ENCODE measurements at regions not wholly inside any gene's neighbourhood (a gene's known extent, or its start where the extent isn't known, plus 50 kb on each side); places are given as distances from the start of the nearest gene placed in this dataset.
"Not testable (repeated sequence)": the region's sequence is repeated elsewhere in the genome, so short reads cannot be mapped to it uniquely, and the experiment has no call there.

- Histone ChIP-seq H3K36me3 (ENCODE audit: insufficient read depth, low read length) (no peaks in the 10 kb centered on the region), H3K27me3 (ENCODE audit: insufficient read depth, low read length) (no peaks in the 10 kb centered on the region), H2AFZ (ENCODE audit: low read depth, low read length) (no peak overlapping the region), H3K4me3 (ENCODE audit: low read length) (no peak overlapping the region), H3K9me3 (ENCODE audit: low read length) (no peaks in the 10 kb centered on the region), H3K4me1 (ENCODE audit: insufficient read depth, low read length) (no peaks in the 10 kb centered on the region)
Measured at GRCh38 chrX:113545040-113545439, 704.4 kb upstream of the AMOT start.

- H2AFZ ChIP-seq (ENCODE audit: low read depth, low read length) = no peak overlapping the region
Measured at GRCh38 chrX:113539599-113540356, 699.1 kb upstream of the AMOT start.

GRCh38 chrX:113529426-113530013 is 688.9 kb upstream of the AMOT start:
- no peaks in the 10 kb centered on the region for H3K4me1 ChIP-seq (ENCODE audit: insufficient read depth, low read length)
- H3K4me3 ChIP-seq (ENCODE audit: low read length) = no peak overlapping the region
- H2AFZ ChIP-seq (ENCODE audit: low read depth, low read length) = no peak overlapping the region
- no peaks in the 10 kb centered on the region for H3K27me3 ChIP-seq (ENCODE audit: insufficient read depth, low read length)
- H3K9me3 ChIP-seq (ENCODE audit: low read length) = no peaks in the 10 kb centered on the region
- no peaks in the 10 kb centered on the region for H3K36me3 ChIP-seq (ENCODE audit: insufficient read depth, low read length)

More at GRCh38 chrX:113539599-113540356, 699.1 kb upstream of the AMOT start:
- H3K9me3 ChIP-seq (ENCODE audit: low read length) = no peaks in the 10 kb centered on the region
- no peaks in the 10 kb centered on the region for H3K4me1 ChIP-seq (ENCODE audit: insufficient read depth, low read length)
- H3K4me3 ChIP-seq (ENCODE audit: low read length) = no peak overlapping the region
- no peaks in the 10 kb centered on the region for H3K27me3 ChIP-seq (ENCODE audit: insufficient read depth, low read length)
- no peaks in the 10 kb centered on the region for H3K36me3 ChIP-seq (ENCODE audit: insufficient read depth, low read length)

GRCh38 chrX:113522814-113523213 is 682.2 kb upstream of the AMOT start:
- Histone ChIP-seq H2AFZ (ENCODE audit: low read depth, low read length) (no peak overlapping the region), H3K27me3 (ENCODE audit: insufficient read depth, low read length) (no peaks in the 10 kb centered on the region), H3K4me3 (ENCODE audit: low read length) (no peak overlapping the region), H3K4me1 (ENCODE audit: insufficient read depth, low read length) (no peaks in the 10 kb centered on the region), H3K9me3 (ENCODE audit: low read length) (no peaks in the 10 kb centered on the region), H3K36me3 (ENCODE audit: insufficient read depth, low read length) (no peaks in the 10 kb centered on the region)

- no peaks in the 10 kb centered on the region for H3K36me3 ChIP-seq (ENCODE audit: insufficient read depth, low read length)
- no peak overlapping the region for H2AFZ ChIP-seq (ENCODE audit: low read depth, low read length)
- no peaks in the 10 kb centered on the region for H3K4me1 ChIP-seq (ENCODE audit: insufficient read depth, low read length)
- no peaks in the 10 kb centered on the region for H3K27me3 ChIP-seq (ENCODE audit: insufficient read depth, low read length)
- H3K9me3 ChIP-seq (ENCODE audit: low read length) = no peaks in the 10 kb centered on the region
- no peak overlapping the region for H3K4me3 ChIP-seq (ENCODE audit: low read length)
Measured at GRCh38 chrX:113514906-113515305, 674.3 kb upstream of the AMOT start.

- H3K9me3 ChIP-seq (ENCODE audit: low read length) = no peaks in the 10 kb centered on the region
- H2AFZ ChIP-seq (ENCODE audit: low read depth, low read length) = no peak overlapping the region
- H3K4me1 ChIP-seq (ENCODE audit: insufficient read depth, low read length) = no peaks in the 10 kb centered on the region
- no peaks in the 10 kb centered on the region for H3K27me3 ChIP-seq (ENCODE audit: insufficient read depth, low read length)
- no peaks in the 10 kb centered on the region for H3K36me3 ChIP-seq (ENCODE audit: insufficient read depth, low read length)
- H3K4me3 ChIP-seq (ENCODE audit: low read length) = no peak overlapping the region
Measured at GRCh38 chrX:113512700-113513395, 672.2 kb upstream of the AMOT start.

- Histone ChIP-seq H3K9me3 (ENCODE audit: low read length) (no peaks in the 10 kb centered on the region), H3K27me3 (ENCODE audit: insufficient read depth, low read length) (no peaks in the 10 kb centered on the region), H3K4me3 (ENCODE audit: low read length) (no peak overlapping the region), H3K4me1 (ENCODE audit: insufficient read depth, low read length) (no peaks in the 10 kb centered on the region), H3K36me3 (ENCODE audit: insufficient read depth, low read length) (no peaks in the 10 kb centered on the region), H2AFZ (ENCODE audit: low read depth, low read length) (no peak overlapping the region)
Measured at GRCh38 chrX:113510586-113510985, 670.0 kb upstream of the AMOT start.

GRCh38 chrX:113492895-113493294 is 652.3 kb upstream of the AMOT start:
- Histone ChIP-seq H2AFZ (ENCODE audit: low read depth, low read length) (no peak overlapping the region), H3K4me3 (ENCODE audit: low read length) (no peak overlapping the region), H3K27me3 (ENCODE audit: insufficient read depth, low read length) (no peaks in the 10 kb centered on the region), H3K4me1 (ENCODE audit: insufficient read depth, low read length) (no peaks in the 10 kb centered on the region), H3K36me3 (ENCODE audit: insufficient read depth, low read length) (no peaks in the 10 kb centered on the region), H3K9me3 (ENCODE audit: low read length) (no peaks in the 10 kb centered on the region)

GRCh38 chrX:113473418-113473817 is 632.8 kb upstream of the AMOT start:
- Histone ChIP-seq H3K4me1 (ENCODE audit: insufficient read depth, low read length) (no peaks in the 10 kb centered on the region), H3K4me3 (ENCODE audit: low read length) (no peak overlapping the region), H3K9me3 (ENCODE audit: low read length) (no peaks in the 10 kb centered on the region), H3K36me3 (ENCODE audit: insufficient read depth, low read length) (no peaks in the 10 kb centered on the region), H2AFZ (ENCODE audit: low read depth, low read length) (no peak overlapping the region), H3K27me3 (ENCODE audit: insufficient read depth, low read length) (no peaks in the 10 kb centered on the region)

- not testable (repeated sequence) for H3K27me3 ChIP-seq (ENCODE audit: insufficient read depth, low read length); H3K4me1 ChIP-seq (ENCODE audit: insufficient read depth, low read length); H2AFZ ChIP-seq (ENCODE audit: low read depth, low read length); H3K4me3 ChIP-seq (ENCODE audit: low read length); H3K9me3 ChIP-seq (ENCODE audit: low read length); H3K36me3 ChIP-seq (ENCODE audit: insufficient read depth, low read length)
Measured at GRCh38 chrX:113473015-113473414, 632.4 kb upstream of the AMOT start.

GRCh38 chrX:113470166-113470565 is 629.5 kb upstream of the AMOT start:
- H3K36me3 ChIP-seq (ENCODE audit: insufficient read depth, low read length) = no peaks in the 10 kb centered on the region
- no peaks in the 10 kb centered on the region for H3K9me3 ChIP-seq (ENCODE audit: low read length)
- no peak overlapping the region for H2AFZ ChIP-seq (ENCODE audit: low read depth, low read length)
- H3K4me3 ChIP-seq (ENCODE audit: low read length) = no peak overlapping the region
- H3K4me1 ChIP-seq (ENCODE audit: insufficient read depth, low read length) = no peaks in the 10 kb centered on the region
- no peaks in the 10 kb centered on the region for H3K27me3 ChIP-seq (ENCODE audit: insufficient read depth, low read length)

GRCh38 chrX:113457719-113458118 is 617.1 kb upstream of the AMOT start:
- no peaks in the 10 kb centered on the region for H3K9me3 ChIP-seq (ENCODE audit: low read length)
- H2AFZ ChIP-seq (ENCODE audit: low read depth, low read length) = no peak overlapping the region
- H3K4me3 ChIP-seq (ENCODE audit: low read length) = no peak overlapping the region
- H3K27me3 ChIP-seq (ENCODE audit: insufficient read depth, low read length) = no peaks in the 10 kb centered on the region
- no peaks in the 10 kb centered on the region for H3K36me3 ChIP-seq (ENCODE audit: insufficient read depth, low read length)
- no peaks in the 10 kb centered on the region for H3K4me1 ChIP-seq (ENCODE audit: insufficient read depth, low read length)

GRCh38 chrX:113455582-113455981 is 615.0 kb upstream of the AMOT start:
- Histone ChIP-seq H3K9me3 (ENCODE audit: low read length) (no peaks in the 10 kb centered on the region), H2AFZ (ENCODE audit: low read depth, low read length) (no peak overlapping the region), H3K4me3 (ENCODE audit: low read length) (no peak overlapping the region), H3K36me3 (ENCODE audit: insufficient read depth, low read length) (no peaks in the 10 kb centered on the region), H3K27me3 (ENCODE audit: insufficient read depth, low read length) (no peaks in the 10 kb centered on the region), H3K4me1 (ENCODE audit: insufficient read depth, low read length) (no peaks in the 10 kb centered on the region)

All from neuron (in vitro differentiated cells).